Peyer's patch (tissue), 4 donors: ENCODE measurements at regions not wholly inside any gene's neighbourhood (a gene's known extent, or its start where the extent isn't known, plus 50 kb on each side); places are given as distances from the start of the nearest gene placed in this dataset.

ENCODE experiments used
- POLR2A ChIP-seq, 2 donors: fragments of 450-650 bp; IDR thresholded peaks; one replicate each; pipeline ENCODE4 v1.5.1; 2017; ENCODE audit warnings: antibody characterized with exemption in 2 of 2, mild to moderate bottlenecking in 2 of 2, moderate library complexity in 2 of 2
- TF ChIP-seq, protein P1 (sequence below), 6 experiments: fragments of 450-650 bp in 4 of 6; fragments of 200-600 bp in 2 of 6; sonication (generic) in 1 of 6; IDR thresholded peaks; one replicate each; pipeline ENCODE4 v1.5.1; 2017 to 2019; ENCODE audit warnings: antibody characterized with exemption in 6 of 6, mild to moderate bottlenecking in 3 of 6, moderate library complexity in 1 of 6

DNA sequence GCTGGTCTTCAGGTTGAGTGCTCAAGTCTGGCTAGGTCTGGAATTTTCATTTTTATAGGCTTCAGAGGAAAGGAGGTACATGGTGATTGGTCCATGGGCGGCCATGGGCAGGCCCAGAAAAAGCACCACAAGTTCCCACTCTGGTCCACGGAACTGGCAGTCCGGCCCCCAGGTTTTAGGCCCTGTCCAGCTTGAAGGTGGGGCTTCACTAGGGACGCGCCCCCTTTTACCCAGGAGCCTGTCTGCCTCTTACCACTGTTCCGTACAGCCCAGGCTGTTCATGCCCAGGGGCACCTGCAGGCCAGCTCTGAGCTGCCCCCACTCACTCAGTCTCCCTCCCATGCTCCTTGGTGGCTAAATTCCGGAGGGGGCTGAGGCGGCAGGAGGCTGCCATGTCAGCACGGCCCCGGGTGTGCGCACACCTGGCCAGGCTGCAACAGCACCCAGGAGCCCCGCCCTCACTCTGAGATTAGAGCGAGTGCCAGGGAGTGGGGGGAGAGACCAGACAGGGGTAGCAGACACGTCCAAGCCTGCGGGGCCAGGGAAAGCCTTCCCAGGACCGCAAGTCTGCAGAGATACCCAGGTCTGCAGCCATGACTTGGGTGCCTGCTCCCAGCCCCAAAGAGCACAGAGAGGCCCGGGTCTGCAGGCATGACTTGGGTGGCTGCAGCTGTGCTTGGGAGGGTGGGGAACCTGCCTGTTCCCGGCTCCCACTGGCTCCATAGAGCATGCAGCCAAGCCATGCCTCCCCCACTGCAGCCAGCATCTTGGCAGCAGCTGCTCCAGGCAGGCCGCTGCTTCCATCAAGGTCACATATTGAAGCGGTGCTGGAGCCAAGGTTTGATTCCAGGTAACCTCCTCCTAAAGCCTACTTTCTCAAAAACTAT is 390.2 kb upstream of the SGCD start:
- TF ChIP-seq, protein P1, sequence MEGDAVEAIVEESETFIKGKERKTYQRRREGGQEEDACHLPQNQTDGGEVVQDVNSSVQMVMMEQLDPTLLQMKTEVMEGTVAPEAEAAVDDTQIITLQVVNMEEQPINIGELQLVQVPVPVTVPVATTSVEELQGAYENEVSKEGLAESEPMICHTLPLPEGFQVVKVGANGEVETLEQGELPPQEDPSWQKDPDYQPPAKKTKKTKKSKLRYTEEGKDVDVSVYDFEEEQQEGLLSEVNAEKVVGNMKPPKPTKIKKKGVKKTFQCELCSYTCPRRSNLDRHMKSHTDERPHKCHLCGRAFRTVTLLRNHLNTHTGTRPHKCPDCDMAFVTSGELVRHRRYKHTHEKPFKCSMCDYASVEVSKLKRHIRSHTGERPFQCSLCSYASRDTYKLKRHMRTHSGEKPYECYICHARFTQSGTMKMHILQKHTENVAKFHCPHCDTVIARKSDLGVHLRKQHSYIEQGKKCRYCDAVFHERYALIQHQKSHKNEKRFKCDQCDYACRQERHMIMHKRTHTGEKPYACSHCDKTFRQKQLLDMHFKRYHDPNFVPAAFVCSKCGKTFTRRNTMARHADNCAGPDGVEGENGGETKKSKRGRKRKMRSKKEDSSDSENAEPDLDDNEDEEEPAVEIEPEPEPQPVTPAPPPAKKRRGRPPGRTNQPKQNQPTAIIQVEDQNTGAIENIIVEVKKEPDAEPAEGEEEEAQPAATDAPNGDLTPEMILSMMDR (IDR thresholded peaks at IDR 0.05) = no peak
- TF ChIP-seq POLR2A (IDR thresholded peaks at IDR 0.05) = no peak
